GM23338 (cell line): ENCODE measurements at regions not wholly inside any gene's neighbourhood (a gene's known extent, or its start where the extent isn't known, plus 50 kb on each side); places are given as distances from the start of the nearest gene placed in this dataset.

ENCODE experiments used
- CREB1 ChIP-seq: fragments of 250-450 bp; sonication (Bioruptor Pico); IDR thresholded peaks from 2 replicates; pipeline ENCODE4 v1.5.0; 2020; ENCODE audit warnings: low read depth, mild to moderate bottlenecking, moderate library complexity
- CTCF ChIP-seq, 2 experiments: fragments of 200-600 bp in 1 of 2; sonication (generic) in 1 of 2; conservative IDR thresholded peaks; 2 replicates each; pipeline versions ENCODE4 v1.5.1 to v1.6.1; 2016 to 2017; ENCODE audit warnings: antibody characterized with exemption in 2 of 2, low read depth in 2 of 2, mild to moderate bottlenecking in 2 of 2, moderate library complexity in 1 of 2
- ETS1 ChIP-seq: IDR thresholded peaks from 2 replicates; pipeline ENCODE4 v1.6.1; 2016; ENCODE audit warnings: antibody characterized with exemption
- EZH2 ChIP-seq: fragments of 200-600 bp; sonication (generic); IDR thresholded peaks from one replicate; pipeline ENCODE4 v1.8.0; 2017; ENCODE audit warnings: antibody characterized with exemption, mild to moderate bottlenecking, low read depth; ENCODE audit not compliant: unreplicated experiment
- EZH2phosphoT487 ChIP-seq: fragments of 200-600 bp; sonication (generic); IDR thresholded peaks from one replicate; pipeline ENCODE4 v1.8.1; 2018; ENCODE audit warnings: antibody characterized with exemption; ENCODE audit not compliant: unreplicated experiment
- JUNB ChIP-seq: IDR thresholded peaks from one replicate; pipeline ENCODE4 v1.6.1; 2016; ENCODE audit warnings: antibody characterized with exemption; ENCODE audit not compliant: unreplicated experiment
- NANOG ChIP-seq: IDR thresholded peaks from 2 replicates; pipeline ENCODE4 v1.6.1; 2016; ENCODE audit warnings: antibody characterized with exemption, borderline replicate concordance
- POLR2AphosphoS5 ChIP-seq: IDR thresholded peaks from 2 replicates; pipeline ENCODE4 v1.6.1; 2016; ENCODE audit warnings: antibody characterized with exemption, low read depth
- REST ChIP-seq: IDR thresholded peaks from one replicate; pipeline ENCODE4 v1.6.1; 2018; ENCODE audit warnings: antibody characterized with exemption; ENCODE audit not compliant: unreplicated experiment
- STAT1 ChIP-seq: IDR thresholded peaks from one replicate; pipeline ENCODE4 v1.6.1; 2016; ENCODE audit warnings: antibody characterized with exemption; ENCODE audit not compliant: unreplicated experiment
- ZNF331 ChIP-seq: fragments of 250-450 bp; sonication (Bioruptor Pico); IDR thresholded peaks from 2 replicates; pipeline ENCODE4 v1.5.0; 2020; ENCODE audit warnings: low read depth, mild to moderate bottlenecking, moderate library complexity
- ZNF462 ChIP-seq: fragments of 250-450 bp; sonication (Bioruptor Pico); IDR thresholded peaks from 2 replicates; pipeline ENCODE4 v1.5.0; 2020; ENCODE audit warnings: mild to moderate bottlenecking, moderate library complexity

- TF ChIP-seq CTCF (conservative IDR thresholded peaks at IDR 0.05; ENCODE audit: low read depth in 2 of 2) (no peak), POLR2AphosphoS5 (no peak), REST (no peak), CREB1 (no peak), EZH2phosphoT487 (no peak), JUNB (no peak), ZNF331 (CRISPR knock-in tag) (no peak), EZH2 (no peak), ETS1 (no peak), ZNF462 (no peak), NANOG (no peak), STAT1 (no peak)
These were observed 137.0 kb upstream of the C2CD4B start for GRCh38 chr15:62301993-62302675.
